Progenitor cell of endocrine pancreas (in vitro differentiated cells): ENCODE measurements at regions not wholly inside any gene's neighbourhood (a gene's known extent, or its start where the extent isn't known, plus 50 kb on each side); places are given as distances from the start of the nearest gene placed in this dataset.
A peak's percentile ranks its signal among the peaks of the same experiment; 100 is the strongest.

Experiments
- DNase-seq: peaks from one replicate; pipeline ENCODE4 v3.0.0; 2021; ENCODE audit warnings: low spot score; ENCODE audit not compliant: unreplicated experiment
- H3K27ac Mint-ChIP-seq: 2 replicates; pipeline ENCODE4 v1.8.0; 2021; ENCODE audit warnings: mild to moderate bottlenecking, moderate library complexity, mixed read lengths
- H3K27me3 Mint-ChIP-seq: 2 replicates; pipeline ENCODE4 v1.8.0; 2021; ENCODE audit warnings: mixed read lengths
- H3K36me3 Mint-ChIP-seq: 2 replicates; pipeline ENCODE4 v1.8.0; 2022; ENCODE audit warnings: mixed read lengths; ENCODE audit not compliant: insufficient read depth
- H3K4me1 Mint-ChIP-seq: 2 replicates; pipeline ENCODE4 v1.8.0; 2021; ENCODE audit warnings: low read depth, mixed read lengths
- H3K4me3 Mint-ChIP-seq: 2 replicates; pipeline ENCODE4 v1.8.0; 2021; ENCODE audit warnings: low read depth, mild to moderate bottlenecking, moderate library complexity, mixed read lengths
- H3K9me3 Mint-ChIP-seq: 2 replicates; pipeline ENCODE4 v1.8.0; 2021; ENCODE audit warnings: low read depth, mixed read lengths
- CTCF ChIP-seq: fragments of 200-600 bp; sonication (generic); IDR thresholded peaks from one replicate; pipeline ENCODE4 v1.5.0; 2021; ENCODE audit warnings: antibody characterized with exemption, mild to moderate bottlenecking; ENCODE audit not compliant: unreplicated experiment

DNA sequence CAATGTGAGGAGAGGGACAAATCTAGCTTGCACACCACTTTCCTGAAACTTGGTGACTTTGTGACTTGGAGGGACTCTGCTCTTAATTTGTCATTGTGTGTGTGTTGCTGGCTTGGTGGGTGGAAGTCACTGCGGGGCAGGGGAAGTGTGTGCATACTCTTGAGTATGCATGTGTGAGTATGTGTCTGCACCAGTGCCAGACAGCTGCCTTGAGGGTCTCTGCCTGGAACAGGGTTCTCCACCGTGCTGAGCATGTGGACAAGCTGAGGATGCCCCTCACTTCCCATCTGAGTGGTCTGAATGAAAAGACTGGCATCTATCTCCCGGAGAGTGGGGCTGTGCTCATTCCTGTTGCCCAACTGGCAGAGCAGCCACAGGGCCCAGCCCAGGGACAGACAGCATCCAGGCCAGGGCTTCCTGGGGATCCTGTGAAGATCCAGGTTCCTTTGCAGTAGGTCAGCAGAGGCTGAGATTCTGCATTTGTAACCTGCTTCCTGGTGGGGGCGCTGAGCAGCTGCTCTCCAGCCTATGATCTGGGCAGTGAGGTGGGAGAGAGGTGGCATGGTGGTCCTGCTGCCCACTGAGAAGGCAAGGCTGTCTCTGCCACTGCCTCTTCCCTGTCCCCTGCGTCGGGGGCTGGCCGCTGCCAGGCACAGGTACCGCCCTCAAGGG lies 138.9 kb upstream of the HAAO start:
- H3K27me3 Mint-ChIP-seq, result no peaks in the 10 kb centered on the region
- TF ChIP-seq CTCF, result peak; percentile 53
- H3K36me3 Mint-ChIP-seq, result no peaks in the 10 kb centered on the region
- no peak for DNase-seq
- no peak overlapping the region for H3K4me3 Mint-ChIP-seq
- peaks cover 66% of the 10 kb centered on the region for H3K4me1 Mint-ChIP-seq
- peak overlapping the region; percentile 82 for H3K27ac Mint-ChIP-seq
- H3K9me3 Mint-ChIP-seq, result no peaks in the 10 kb centered on the region

DNA sequence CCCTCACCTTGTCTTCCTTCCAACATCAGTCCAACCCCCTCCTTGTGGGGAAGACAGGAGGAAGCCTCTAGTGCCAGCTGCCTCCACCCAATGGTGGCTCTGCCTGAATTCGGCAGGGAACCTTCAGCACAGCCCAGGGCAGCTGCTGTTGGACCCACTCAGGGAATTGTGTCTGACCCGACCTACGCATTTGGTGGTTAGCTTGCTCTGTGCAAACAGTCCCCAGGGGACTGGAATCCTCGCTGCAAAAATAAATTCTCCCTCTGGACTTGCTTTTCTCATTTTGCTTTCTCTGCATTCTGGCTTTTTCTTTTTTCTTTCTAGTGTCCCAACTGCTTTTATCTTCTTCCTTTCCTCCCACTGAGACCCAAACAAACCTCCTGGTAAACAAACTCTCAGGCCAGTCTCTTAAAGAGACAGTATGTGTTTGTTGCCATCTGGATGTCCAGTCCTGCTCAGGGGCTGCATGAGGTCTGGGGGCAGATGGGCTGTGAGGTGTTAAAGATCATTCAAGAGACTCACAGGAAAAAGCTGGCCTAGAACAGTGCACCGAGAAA lies 137.7 kb upstream of the HAAO start:
- peaks cover 72% of the 10 kb centered on the region for H3K4me1 Mint-ChIP-seq
- no peak for DNase-seq
- H3K9me3 Mint-ChIP-seq, result no peaks in the 10 kb centered on the region
- H3K27me3 Mint-ChIP-seq, result no peaks in the 10 kb centered on the region
- no peak for TF ChIP-seq CTCF
- H3K27ac Mint-ChIP-seq, result peak overlapping the region; percentile 96
- H3K4me3 Mint-ChIP-seq, result peak overlapping the region; percentile 37
- H3K36me3 Mint-ChIP-seq, result no peaks in the 10 kb centered on the region

- Mint-ChIP-seq H3K27me3 (no peaks in the 10 kb centered on the region), H3K36me3 (no peaks in the 10 kb centered on the region), H3K4me3 (peak overlapping the region; percentile 37), H3K4me1 (peaks cover 73% of the 10 kb centered on the region), H3K9me3 (no peaks in the 10 kb centered on the region), H3K27ac (peak overlapping the region; percentile 96)
- TF ChIP-seq CTCF, result no peak
- DNase-seq, result no peak
Measured at GRCh38 chr2:42929546-42930024, 137.2 kb upstream of the HAAO start.

DNA sequence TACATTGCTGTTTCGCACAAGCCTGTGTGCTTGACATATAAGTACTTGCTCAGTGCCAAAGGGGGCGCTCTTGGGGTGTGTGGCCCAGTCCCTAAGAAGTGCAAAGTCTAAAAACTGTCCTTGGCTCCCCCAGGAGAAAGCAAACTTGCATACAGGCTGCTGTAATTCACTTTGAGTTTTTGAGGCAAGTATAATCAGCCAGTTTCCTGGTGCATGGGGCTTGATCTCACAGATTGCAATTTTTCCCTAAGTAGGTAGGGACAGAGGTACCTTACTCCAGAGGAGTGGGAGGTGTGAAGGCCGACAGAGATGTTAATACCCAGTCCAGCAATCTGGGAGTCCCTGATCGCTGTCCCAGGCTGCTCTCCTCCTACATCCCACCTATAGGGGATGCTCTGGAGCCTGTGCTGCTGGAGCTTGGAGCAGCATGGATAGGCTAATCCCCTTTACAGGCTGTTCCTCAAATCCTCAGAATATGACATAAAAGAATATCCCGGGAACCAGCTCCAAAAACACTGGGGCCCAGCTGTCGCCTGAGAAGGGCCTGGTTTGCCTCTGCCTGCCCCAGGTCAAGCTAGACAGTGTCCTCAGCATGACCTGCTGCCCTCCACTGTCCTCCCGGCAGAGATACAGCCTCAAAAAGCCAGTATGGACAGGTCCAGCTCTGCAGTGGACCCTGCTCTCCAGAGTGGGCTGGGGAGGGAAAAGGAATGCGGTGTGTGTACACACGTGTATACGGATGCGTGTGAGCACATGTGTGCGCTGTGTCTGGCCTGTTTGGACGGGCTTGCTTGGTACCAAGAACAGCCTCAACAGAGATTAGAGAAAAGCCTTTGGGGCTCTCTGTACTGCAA lies 136.5 kb upstream of the HAAO start:
- DNase-seq, result no peak
- peak; percentile 62 for TF ChIP-seq CTCF
- Mint-ChIP-seq H3K36me3 (no peaks in the 10 kb centered on the region), H3K4me3 (peak overlapping the region; percentile 20), H3K27me3 (no peaks in the 10 kb centered on the region), H3K27ac (peak overlapping the region; percentile 96), H3K4me1 (peaks cover 74% of the 10 kb centered on the region), H3K9me3 (no peaks in the 10 kb centered on the region)

GRCh38 chr2:42928161-42928691 lies 135.8 kb upstream of the HAAO start:
- no peak for DNase-seq
- Mint-ChIP-seq H3K27me3 (no peaks in the 10 kb centered on the region), H3K36me3 (no peaks in the 10 kb centered on the region), H3K4me3 (peak overlapping the region; percentile 28), H3K9me3 (no peaks in the 10 kb centered on the region), H3K27ac (peak overlapping the region; percentile 96), H3K4me1 (peaks cover 74% of the 10 kb centered on the region)
- no peak for TF ChIP-seq CTCF
